ENCODE measurements at regions not wholly inside any gene's neighbourhood (a gene's known extent, or its start where the extent isn't known, plus 50 kb on each side); places are given as distances from the start of the nearest gene placed in this dataset.

GRCh38 chr5:164230341-164230740 is 724.9 kb downstream of the MAT2B start:
- Histone ChIP-seq H3K27ac (no peak overlapping the region), H3K4me3 (no peak overlapping the region), H3K9me3 (replicated peaks in 1 of 3) (no peaks in the 10 kb centered on the region), H3K36me3 (replicated peaks in 1 of 2) (no peaks in the 10 kb centered on the region), H3K4me1 (replicated peaks in 1 of 2) (no peaks in the 10 kb centered on the region), H3K27me3 (no peaks in the 10 kb centered on the region)
- intact Hi-C loops (cut with DNase I), result no loop called here
- WGBS, 4 donors, result 89 to 94% (median 91%) methylated on average over 1 of the region's 1 CpG
- DNase-seq, result no peak
- no peak for TF ChIP-seq CTCF (IDR thresholded peaks at IDR 0.05)
- no peak for TF ChIP-seq POLR2A (IDR thresholded peaks at IDR 0.05)

GRCh38 chr5:164233791-164234190 is 728.4 kb downstream of the MAT2B start:
- WGBS, 4 donors, result 36 to 49% (median 42%) methylated on average over 2 of the region's 2 CpGs
- H3K27ac ChIP-seq, result no peak overlapping the region
- intact Hi-C loops (cut with DNase I), result no loop called here

GRCh38 chr5:164234321-164234720 is 728.9 kb downstream of the MAT2B start:
- no peak overlapping the region for H3K4me3 ChIP-seq
- DNase-seq, result no peak
- H3K4me1 ChIP-seq (replicated peaks in 1 of 2), result no peaks in the 10 kb centered on the region
- H3K9me3 ChIP-seq (replicated peaks in 1 of 3), result no peaks in the 10 kb centered on the region
- no peaks in the 10 kb centered on the region for H3K27me3 ChIP-seq
- TF ChIP-seq POLR2A (IDR thresholded peaks at IDR 0.05) (no peak), CTCF (IDR thresholded peaks at IDR 0.05) (no peak)
- intact Hi-C loops (cut with DNase I), result no loop called here
- H3K36me3 ChIP-seq (replicated peaks in 1 of 2), result no peaks in the 10 kb centered on the region
- no peak overlapping the region for H3K27ac ChIP-seq

More at GRCh38 chr5:164233791-164234190, 728.4 kb downstream of the MAT2B start:
- Histone ChIP-seq H3K9me3 (replicated peaks in 1 of 3) (no peaks in the 10 kb centered on the region), H3K27me3 (no peaks in the 10 kb centered on the region), H3K4me1 (replicated peaks in 1 of 2) (no peaks in the 10 kb centered on the region), H3K36me3 (replicated peaks in 1 of 2) (no peaks in the 10 kb centered on the region), H3K4me3 (no peak overlapping the region)
- no peak for DNase-seq
- TF ChIP-seq POLR2A (IDR thresholded peaks at IDR 0.05) (no peak), CTCF (IDR thresholded peaks at IDR 0.05) (no peak)

- no peak for DNase-seq
- WGBS, 4 donors, result 58 to 68% (median 66%) methylated on average over 2 to 3 of the region's 3 CpGs
- no peak for TF ChIP-seq CTCF (IDR thresholded peaks at IDR 0.05)
- TF ChIP-seq POLR2A (IDR thresholded peaks at IDR 0.05), result no peak
- Histone ChIP-seq H3K27ac (no peak overlapping the region), H3K4me1 (replicated peaks in 1 of 2) (no peaks in the 10 kb centered on the region), H3K36me3 (replicated peaks in 1 of 2) (no peaks in the 10 kb centered on the region), H3K4me3 (no peak overlapping the region), H3K9me3 (replicated peaks in 1 of 3) (no peaks in the 10 kb centered on the region), H3K27me3 (no peaks in the 10 kb centered on the region)
- intact Hi-C loops (cut with DNase I), result no loop called here
Measured at GRCh38 chr5:164235300-164235891, 730.0 kb downstream of the MAT2B start.
